GM12892 (cell line): ENCODE measurements at regions not wholly inside any gene's neighbourhood (a gene's known extent, or its start where the extent isn't known, plus 50 kb on each side); places are given as distances from the start of the nearest gene placed in this dataset.

Source experiments
- POLR2A ChIP-seq: IDR thresholded peaks from 2 replicates; pipeline ENCODE4 v1.6.1; 2011; ENCODE audit warnings: low read depth, low read length, control low read depth
- POLR2AphosphoS5 ChIP-seq: IDR thresholded peaks from 2 replicates; pipeline ENCODE4 v1.6.1; 2011; ENCODE audit warnings: low read depth, low read length, control low read depth
- TAF1 ChIP-seq: IDR thresholded peaks from 2 replicates; pipeline ENCODE4 v1.6.1; 2011; ENCODE audit warnings: low read depth, mild to moderate bottlenecking, control low read depth, low read length, borderline replicate concordance

GRCh38 chr11:116271479-116271878 is 501.3 kb downstream of the BUD13 start:
- TF ChIP-seq POLR2A (no peak), POLR2AphosphoS5 (no peak), TAF1 (no peak)
